OCI-LY3 (cell line): ENCODE measurements at regions not wholly inside any gene's neighbourhood (a gene's known extent, or its start where the extent isn't known, plus 50 kb on each side); places are given as distances from the start of the nearest gene placed in this dataset.

Experiments
- H2AFZ ChIP-seq: fragments of 200-600, 300-600 bp; shearing (Covaris generic); 2 replicates; pipeline ENCODE4 v1.6.0; 2014; ENCODE audit warnings: antibody characterized with exemption, low read depth, low read length
- H3K27ac ChIP-seq: fragments of 200-600, 300-600 bp; sonication (generic); 2 replicates; pipeline ENCODE4 v1.5.1; 2014; ENCODE audit warnings: mild to moderate bottlenecking, low read length, moderate library complexity, mixed read lengths
- H3K27me3 ChIP-seq: fragments of 200-600, 300-600 bp; sonication (generic); 2 replicates; pipeline ENCODE4 v1.6.1; 2014; ENCODE audit warnings: low read depth, low read length, mixed read lengths
- H3K36me3 ChIP-seq: fragments of 200-600, 300-600 bp; sonication (generic); replicated peaks from 2 replicates; pipeline ENCODE3; 2014; ENCODE audit warnings: low read depth, low read length, mixed read lengths
- H3K4me1 ChIP-seq: fragments of 300-600, 200-600 bp; sonication (generic); 2 replicates; pipeline ENCODE4 v1.6.1; 2014; ENCODE audit warnings: low read length, mixed read lengths
- H3K4me2 ChIP-seq: fragments of 200-600, 300-600 bp; sonication (generic); 2 replicates; pipeline ENCODE4 v1.6.1; 2014; ENCODE audit warnings: low read length, mixed read lengths
- H3K4me3 ChIP-seq: fragments of 300-600, 200-600 bp; sonication (generic); 2 replicates; pipeline ENCODE4 v1.5.1; 2014; ENCODE audit warnings: antibody characterized with exemption, mild to moderate bottlenecking, low read length, moderate library complexity
- H3K79me2 ChIP-seq: fragments of 300-600, 200-600 bp; shearing (Covaris generic); 2 replicates; pipeline ENCODE4 v1.6.1; 2014; ENCODE audit warnings: mild to moderate bottlenecking, low read length, mixed read lengths
- H3K9ac ChIP-seq: fragments of 300-600, 200-600 bp; shearing (Covaris generic); 2 replicates; pipeline ENCODE4 v1.6.0; 2014; ENCODE audit warnings: mild to moderate bottlenecking, low read length, moderate library complexity
- H3K9me3 ChIP-seq: fragments of 200-600, 300-600 bp; shearing (Covaris generic); 2 replicates; pipeline ENCODE4 v1.6.1; 2014; ENCODE audit warnings: low read length, mixed read lengths; ENCODE audit not compliant: insufficient read depth
- H4K20me1 ChIP-seq: fragments of 200-600, 300-600 bp; sonication (generic); 2 replicates; pipeline ENCODE4 v1.6.1; 2016; ENCODE audit warnings: low read length, mixed read lengths; ENCODE audit not compliant: insufficient read depth
- CTCF ChIP-seq: fragments of 200-600, 300-600 bp; sonication (generic); IDR thresholded peaks from 2 replicates; pipeline ENCODE4 v1.5.1; 2014; ENCODE audit warnings: antibody characterized with exemption, low read length, low read depth
- EZH2phosphoT487 ChIP-seq: fragments of 200-600 bp; shearing (Covaris generic); IDR thresholded peaks from 2 replicates; pipeline ENCODE4 v1.6.1; 2018; ENCODE audit warnings: antibody characterized with exemption, mixed run types, low read depth

GRCh38 chr22:47918276-47918921 is 1155.9 kb downstream of the TBC1D22A start:
- Histone ChIP-seq H3K27ac (no peak overlapping the region), H3K4me2 (no peak overlapping the region), H3K4me1 (peaks cover 8% of the 10 kb centered on the region; the same call in 1 of the 2 replicates), H3K79me2 (no peaks in the 10 kb centered on the region), H3K36me3 (no peaks in the 10 kb centered on the region), H2AFZ (no peak overlapping the region), H3K9me3 (peaks cover 5% of the 10 kb centered on the region), H3K4me3 (no peak overlapping the region), H3K9ac (no peak overlapping the region), H4K20me1 (no peaks in the 10 kb centered on the region), H3K27me3 (no peaks in the 10 kb centered on the region)
- no peak for TF ChIP-seq CTCF
- TF ChIP-seq EZH2phosphoT487 = no peak

GRCh38 chr22:47914481-47915097 is 1152.1 kb downstream of the TBC1D22A start:
- Histone ChIP-seq H2AFZ (no peak overlapping the region), H3K36me3 (no peaks in the 10 kb centered on the region), H3K79me2 (no peaks in the 10 kb centered on the region), H3K4me1 (no peaks in the 10 kb centered on the region), H3K27ac (no peak overlapping the region), H3K27me3 (no peaks in the 10 kb centered on the region), H3K4me3 (no peak overlapping the region), H3K9me3 (peaks cover 17% of the 10 kb centered on the region), H3K4me2 (no peak overlapping the region), H3K9ac (no peak overlapping the region), H4K20me1 (no peaks in the 10 kb centered on the region)
- TF ChIP-seq CTCF = no peak
- no peak for TF ChIP-seq EZH2phosphoT487

GRCh38 chr22:47902646-47903180 is 1140.3 kb downstream of the TBC1D22A start:
- Histone ChIP-seq H3K27me3 (no peaks in the 10 kb centered on the region), H3K4me2 (no peak overlapping the region), H3K4me1 (peaks cover 5% of the 10 kb centered on the region; the same call in 1 of the 2 replicates), H3K36me3 (no peaks in the 10 kb centered on the region), H2AFZ (no peak overlapping the region), H3K9me3 (no peaks in the 10 kb centered on the region), H3K79me2 (no peaks in the 10 kb centered on the region), H3K9ac (no peak overlapping the region), H3K4me3 (no peak overlapping the region), H4K20me1 (no peaks in the 10 kb centered on the region), H3K27ac (no peak overlapping the region)
- TF ChIP-seq CTCF = no peak
- TF ChIP-seq EZH2phosphoT487 = no peak

GRCh38 chr22:47901911-47902310 is 1139.5 kb downstream of the TBC1D22A start:
- no peak overlapping the region for H3K4me3 ChIP-seq
- H3K79me2 ChIP-seq = no peaks in the 10 kb centered on the region
- H3K9me3 ChIP-seq = no peaks in the 10 kb centered on the region
- no peak overlapping the region for H3K9ac ChIP-seq
- TF ChIP-seq EZH2phosphoT487 = no peak
- TF ChIP-seq CTCF = no peak
- H2AFZ ChIP-seq = no peak overlapping the region
- no peaks in the 10 kb centered on the region for H4K20me1 ChIP-seq
- H3K4me2 ChIP-seq = no peak overlapping the region
- H3K27me3 ChIP-seq = no peaks in the 10 kb centered on the region
- H3K4me1 ChIP-seq = peaks cover 5% of the 10 kb centered on the region; the same call in 1 of the 2 replicates
- no peak overlapping the region for H3K27ac ChIP-seq
- H3K36me3 ChIP-seq = no peaks in the 10 kb centered on the region
